ENCODE measurements at regions not wholly inside any gene's neighbourhood (a gene's known extent, or its start where the extent isn't known, plus 50 kb on each side); places are given as distances from the start of the nearest gene placed in this dataset.

GRCh38 chr18:51933903-51934302 lies 406.1 kb upstream of the DCC start:
- Mint-ChIP-seq H3K27me3 (ENCODE audit: insufficient read depth, low read depth) (peaks cover 8% of the 10 kb centered on the region), H3K36me3 (peaks cover 4% of the 10 kb centered on the region), H3K4me1 (no peaks in the 10 kb centered on the region), H3K9me3 (peaks cover 23% of the 10 kb centered on the region), H3K4me3 (no peak overlapping the region), H3K27ac (no peak overlapping the region)
- Histone ChIP-seq H3K4me2 (no peak overlapping the region), H3K27me3 (no peaks in the 10 kb centered on the region), H3F3A (ENCODE audit: low read depth) (no peaks in the 10 kb centered on the region), H4K20me1 (ENCODE audit: low read depth) (no peaks in the 10 kb centered on the region), H3K9me3 (ENCODE audit: low read depth) (peaks cover 5% of the 10 kb centered on the region), H3K9ac (no peak overlapping the region), H3K4me1 (no peaks in the 10 kb centered on the region), H3K36me3 (no peaks in the 10 kb centered on the region), H3K4me3 (no peak overlapping the region), H2AFZ (replicated peaks) (no peak overlapping the region), H3K27ac (no peak overlapping the region), H3K79me2 (ENCODE audit: low read depth) (no peaks in the 10 kb centered on the region)
- TF ChIP-seq EZH2phosphoT487 (IDR thresholded peaks at IDR 0.05) (no peak), EZH2 (IDR thresholded peaks at IDR 0.05) (no peak)
- DNase-seq (ENCODE audit: low spot score), result no peak

- Mint-ChIP-seq H3K4me3 (no peak overlapping the region), H3K4me1 (no peaks in the 10 kb centered on the region), H3K36me3 (no peaks in the 10 kb centered on the region), H3K9me3 (peaks cover 7% of the 10 kb centered on the region), H3K27me3 (ENCODE audit: insufficient read depth, low read depth) (peaks cover 2% of the 10 kb centered on the region), H3K27ac (no peak overlapping the region)
- Histone ChIP-seq H3K4me1 (no peaks in the 10 kb centered on the region), H3K4me3 (no peak overlapping the region), H3K27ac (no peak overlapping the region), H3K36me3 (no peaks in the 10 kb centered on the region), H2AFZ (replicated peaks) (peak overlapping the region; percentile 34), H3F3A (ENCODE audit: low read depth) (no peaks in the 10 kb centered on the region), H4K20me1 (ENCODE audit: low read depth) (no peaks in the 10 kb centered on the region), H3K27me3 (no peaks in the 10 kb centered on the region), H3K4me2 (no peak overlapping the region), H3K9me3 (ENCODE audit: low read depth) (no peaks in the 10 kb centered on the region), H3K79me2 (ENCODE audit: low read depth) (no peaks in the 10 kb centered on the region), H3K9ac (no peak overlapping the region)
- DNase-seq (ENCODE audit: low spot score), result no peak
- TF ChIP-seq EZH2 (IDR thresholded peaks at IDR 0.05) (no peak), CTCF (IDR thresholded peaks at IDR 0.05) (no peak), EZH2phosphoT487 (IDR thresholded peaks at IDR 0.05) (no peak)
These were observed 403.9 kb upstream of the DCC start for GRCh38 chr18:51936115-51936514.

- H3K9ac ChIP-seq, result no peak overlapping the region
- H4K20me1 ChIP-seq (ENCODE audit: low read depth), result no peaks in the 10 kb centered on the region
- TF ChIP-seq CTCF (IDR thresholded peaks at IDR 0.05) (no peak), EZH2phosphoT487 (IDR thresholded peaks at IDR 0.05) (no peak), EZH2 (IDR thresholded peaks at IDR 0.05) (no peak)
- peaks cover 8% of the 10 kb centered on the region for H3K27me3 Mint-ChIP-seq (ENCODE audit: insufficient read depth, low read depth)
- no peaks in the 10 kb centered on the region for H3K4me1 ChIP-seq
- H3K36me3 ChIP-seq, result no peaks in the 10 kb centered on the region
- H3K4me2 ChIP-seq, result no peak overlapping the region
- H3F3A ChIP-seq (ENCODE audit: low read depth), result no peaks in the 10 kb centered on the region
- H3K27ac ChIP-seq, result no peak overlapping the region
- H3K9me3 ChIP-seq (ENCODE audit: low read depth), result no peaks in the 10 kb centered on the region
- H3K79me2 ChIP-seq (ENCODE audit: low read depth), result no peaks in the 10 kb centered on the region
- no peaks in the 10 kb centered on the region for H3K27me3 ChIP-seq
- no peaks in the 10 kb centered on the region for H3K4me1 Mint-ChIP-seq
- H3K27ac Mint-ChIP-seq, result no peak overlapping the region
- no peaks in the 10 kb centered on the region for H3K36me3 Mint-ChIP-seq
- no peak overlapping the region for H3K4me3 Mint-ChIP-seq
- DNase-seq (ENCODE audit: low spot score), result no peak
- no peak overlapping the region for H2AFZ ChIP-seq (replicated peaks)
- no peak overlapping the region for H3K4me3 ChIP-seq
- H3K9me3 Mint-ChIP-seq, result peaks cover 2% of the 10 kb centered on the region
These were observed 398.0 kb upstream of the DCC start for GRCh38 chr18:51941999-51942398.

- no peaks in the 10 kb centered on the region for H3K4me1 Mint-ChIP-seq
- H3K27ac Mint-ChIP-seq, result no peak overlapping the region
- no peak overlapping the region for H3K4me2 ChIP-seq
- H3K36me3 Mint-ChIP-seq, result no peaks in the 10 kb centered on the region
- H4K20me1 ChIP-seq (ENCODE audit: low read depth), result no peaks in the 10 kb centered on the region
- no peaks in the 10 kb centered on the region for H3K9me3 Mint-ChIP-seq
- no peaks in the 10 kb centered on the region for H3K4me1 ChIP-seq
- no peaks in the 10 kb centered on the region for H3K9me3 ChIP-seq (ENCODE audit: low read depth)
- TF ChIP-seq EZH2 (IDR thresholded peaks at IDR 0.05), result no peak
- no peak for TF ChIP-seq CTCF (IDR thresholded peaks at IDR 0.05)
- TF ChIP-seq EZH2phosphoT487 (IDR thresholded peaks at IDR 0.05), result no peak
- no peaks in the 10 kb centered on the region for H3F3A ChIP-seq (ENCODE audit: low read depth)
- H3K27me3 ChIP-seq, result no peaks in the 10 kb centered on the region
- no peak overlapping the region for H3K9ac ChIP-seq
- no peaks in the 10 kb centered on the region for H3K79me2 ChIP-seq (ENCODE audit: low read depth)
- no peak overlapping the region for H3K27ac ChIP-seq
- DNase-seq (ENCODE audit: low spot score), result no peak
- no peaks in the 10 kb centered on the region for H3K36me3 ChIP-seq
- no peak overlapping the region for H3K4me3 ChIP-seq
- H3K4me3 Mint-ChIP-seq, result no peak overlapping the region
- no peak overlapping the region for H2AFZ ChIP-seq (replicated peaks)
- peaks cover 8% of the 10 kb centered on the region for H3K27me3 Mint-ChIP-seq (ENCODE audit: insufficient read depth, low read depth)
These were observed 396.7 kb upstream of the DCC start for GRCh38 chr18:51943281-51943680.

Data from neural progenitor cell (in vitro differentiated cells).